ENCODE measurements at regions not wholly inside any gene's neighbourhood (a gene's known extent, or its start where the extent isn't known, plus 50 kb on each side); places are given as distances from the start of the nearest gene placed in this dataset.

GRCh38 chr3:16079519-16079918, 95.0 kb upstream of the GALNT15 start:
- H3K4me3 ChIP-seq (ENCODE audit: low read length) = no peak overlapping the region
- DNase-seq (ENCODE audit: low read depth) = no peak
- no peak for TF ChIP-seq CTCF (conservative IDR thresholded peaks at IDR 0.05; ENCODE audit: low read depth, low read length)

- no peak overlapping the region for H3K4me3 ChIP-seq (ENCODE audit: low read length)
- no peak for DNase-seq (ENCODE audit: low read depth)
- TF ChIP-seq CTCF (conservative IDR thresholded peaks at IDR 0.05; ENCODE audit: low read depth, low read length) = no peak
These were observed 92.8 kb upstream of the GALNT15 start for GRCh38 chr3:16081661-16082060.

GRCh38 chr3:16084887-16085286, 89.6 kb upstream of the GALNT15 start:
- no peak overlapping the region for H3K4me3 ChIP-seq (ENCODE audit: low read length)
- no peak for DNase-seq (ENCODE audit: low read depth)
- no peak for TF ChIP-seq CTCF (conservative IDR thresholded peaks at IDR 0.05; ENCODE audit: low read depth, low read length)

- H3K4me3 ChIP-seq (ENCODE audit: low read length) = no peak overlapping the region
- DNase-seq (ENCODE audit: low read depth) = no peak
- TF ChIP-seq CTCF (conservative IDR thresholded peaks at IDR 0.05; ENCODE audit: low read depth, low read length) = no peak
These were observed 89.1 kb upstream of the GALNT15 start for GRCh38 chr3:16085410-16085809.

- no peak for DNase-seq (ENCODE audit: low read depth)
- no peak overlapping the region for H3K4me3 ChIP-seq (ENCODE audit: low read length)
- no peak for TF ChIP-seq CTCF (conservative IDR thresholded peaks at IDR 0.05; ENCODE audit: low read depth, low read length)
These were observed 88.4 kb upstream of the GALNT15 start for GRCh38 chr3:16085884-16086608.

- H3K4me3 ChIP-seq (ENCODE audit: low read length) = no peak overlapping the region
- no peak for DNase-seq (ENCODE audit: low read depth)
- TF ChIP-seq CTCF (conservative IDR thresholded peaks at IDR 0.05; ENCODE audit: low read depth, low read length) = no peak
These were observed 87.8 kb upstream of the GALNT15 start for GRCh38 chr3:16086690-16087089.

- TF ChIP-seq CTCF (conservative IDR thresholded peaks at IDR 0.05; ENCODE audit: low read depth, low read length) = no peak
- no peak for DNase-seq (ENCODE audit: low read depth)
- H3K4me3 ChIP-seq (ENCODE audit: low read length) = no peak overlapping the region
These were observed 86.0 kb upstream of the GALNT15 start for GRCh38 chr3:16088496-16088895.

All from retinal pigment epithelial cell (primary cell).